ENCODE measurements at regions not wholly inside any gene's neighbourhood (a gene's known extent, or its start where the extent isn't known, plus 50 kb on each side); places are given as distances from the start of the nearest gene placed in this dataset.

GRCh38 chr4:22911285-22911684, 218.5 kb downstream of the GBA3 start:
- intact Hi-C loops (cut with micrococcal nuclease) = no loop called here
- H4K20me1 ChIP-seq (ENCODE audit: low read length) = no peaks in the 10 kb centered on the region

GRCh38 chr4:22910200-22910599, 217.5 kb downstream of the GBA3 start:
- Histone ChIP-seq H3K4me3 (ENCODE audit: low read length) (no peak overlapping the region), H3K79me2 (ENCODE audit: low read length) (no peaks in the 10 kb centered on the region), H3K4me2 (ENCODE audit: low read length) (no peak overlapping the region), H3F3A (ENCODE audit: low read length, unreplicated experiment) (no peaks in the 10 kb centered on the region), H2AFZ (ENCODE audit: low read length) (no peak overlapping the region), H3K9me2 (replicated peaks; ENCODE audit: low read length) (no peaks in the 10 kb centered on the region), H3K27ac (ENCODE audit: low read length) (no peak overlapping the region), H3K27me3 (ENCODE audit: low read length) (peaks cover 3% of the 10 kb centered on the region), H3K9ac (ENCODE audit: low read length) (no peak overlapping the region), H3K4me1 (ENCODE audit: insufficient read depth, low read length) (no peaks in the 10 kb centered on the region), H3K36me3 (ENCODE audit: low read depth, low read length) (no peaks in the 10 kb centered on the region), H4K20me1 (ENCODE audit: low read length) (no peaks in the 10 kb centered on the region), H3K9me3 (ENCODE audit: low read length) (no peaks in the 10 kb centered on the region)
- no peak for ATAC-seq
- intact Hi-C loops (cut with micrococcal nuclease) = no loop called here
- TF ChIP-seq EZH2phosphoT487 (IDR thresholded peaks at IDR 0.05; ENCODE audit: borderline replicate concordance, low read length) (no peak), EZH2 (IDR thresholded peaks at IDR 0.05; ENCODE audit: low read length, unreplicated experiment) (no peak), CTCF (conservative IDR thresholded peaks at IDR 0.05; ENCODE audit: low read depth, low read length) (no peak)
- no TSS peak for BruUV-seq (replicated peaks)
- no peak for DNase-seq
- ChIA-PET CTCF (no interaction called here), POLR2A (ENCODE audit: unreplicated experiment) (no interaction called here)

More at GRCh38 chr4:22911285-22911684, 218.5 kb downstream of the GBA3 start:
- H3K4me3 ChIP-seq (ENCODE audit: low read length) = no peak overlapping the region
- TF ChIP-seq EZH2phosphoT487 (IDR thresholded peaks at IDR 0.05; ENCODE audit: borderline replicate concordance, low read length) (no peak), EZH2 (IDR thresholded peaks at IDR 0.05; ENCODE audit: low read length, unreplicated experiment) (no peak), CTCF (conservative IDR thresholded peaks at IDR 0.05; ENCODE audit: low read depth, low read length) (no peak)
- no peaks in the 10 kb centered on the region for H3K9me2 ChIP-seq (replicated peaks; ENCODE audit: low read length)
- H2AFZ ChIP-seq (ENCODE audit: low read length) = no peak overlapping the region
- H3K9ac ChIP-seq (ENCODE audit: low read length) = no peak overlapping the region
- no TSS peak for BruUV-seq (replicated peaks)
- H3K27ac ChIP-seq (ENCODE audit: low read length) = no peak overlapping the region
- ChIA-PET POLR2A (ENCODE audit: unreplicated experiment) (no interaction called here), CTCF (no interaction called here)
- no peaks in the 10 kb centered on the region for H3K4me1 ChIP-seq (ENCODE audit: insufficient read depth, low read length)
- no peaks in the 10 kb centered on the region for H3K36me3 ChIP-seq (ENCODE audit: low read depth, low read length)
- no peaks in the 10 kb centered on the region for H3F3A ChIP-seq (ENCODE audit: low read length, unreplicated experiment)
- no peaks in the 10 kb centered on the region for H3K79me2 ChIP-seq (ENCODE audit: low read length)
- H3K27me3 ChIP-seq (ENCODE audit: low read length) = peaks cover 6% of the 10 kb centered on the region
- no peak for DNase-seq
- no peak overlapping the region for H3K4me2 ChIP-seq (ENCODE audit: low read length)
- no peaks in the 10 kb centered on the region for H3K9me3 ChIP-seq (ENCODE audit: low read length)
- no peak for ATAC-seq

GRCh38 chr4:22906045-22906444, 213.3 kb downstream of the GBA3 start:
- Histone ChIP-seq H4K20me1 (ENCODE audit: low read length) (no peaks in the 10 kb centered on the region), H3K9me3 (ENCODE audit: low read length) (no peaks in the 10 kb centered on the region), H3K4me1 (ENCODE audit: insufficient read depth, low read length) (no peaks in the 10 kb centered on the region), H3K9ac (ENCODE audit: low read length) (no peak overlapping the region), H3K36me3 (ENCODE audit: low read depth, low read length) (no peaks in the 10 kb centered on the region), H3K4me3 (ENCODE audit: low read length) (no peak overlapping the region), H3K27ac (ENCODE audit: low read length) (no peak overlapping the region), H3K27me3 (ENCODE audit: low read length) (no peaks in the 10 kb centered on the region), H3K4me2 (ENCODE audit: low read length) (no peak overlapping the region), H3F3A (ENCODE audit: low read length, unreplicated experiment) (no peaks in the 10 kb centered on the region), H2AFZ (ENCODE audit: low read length) (no peak overlapping the region), H3K9me2 (replicated peaks; ENCODE audit: low read length) (no peaks in the 10 kb centered on the region), H3K79me2 (ENCODE audit: low read length) (no peaks in the 10 kb centered on the region)
- intact Hi-C loops (cut with micrococcal nuclease) = no loop called here
- POLR2A ChIA-PET (ENCODE audit: unreplicated experiment) = no interaction called here
- CTCF ChIA-PET = no interaction called here
- TF ChIP-seq EZH2 (IDR thresholded peaks at IDR 0.05; ENCODE audit: low read length, unreplicated experiment) (no peak), EZH2phosphoT487 (IDR thresholded peaks at IDR 0.05; ENCODE audit: borderline replicate concordance, low read length) (no peak), CTCF (conservative IDR thresholded peaks at IDR 0.05; ENCODE audit: low read depth, low read length) (no peak)
- BruUV-seq (replicated peaks) = no TSS peak
- ATAC-seq = no peak
- no peak for DNase-seq

All from PC-3 (cell line).